ENCODE measurements at regions not wholly inside any gene's neighbourhood (a gene's known extent, or its start where the extent isn't known, plus 50 kb on each side); places are given as distances from the start of the nearest gene placed in this dataset.

GRCh38 chr18:59751186-59751585, 54.0 kb upstream of the CCBE1 start:
- DNase-seq: no peak

- no peak for DNase-seq
These were observed 51.6 kb upstream of the CCBE1 start for GRCh38 chr18:59748628-59749360.

All from retina (tissue), 1 donor.